ENCODE measurements at regions not wholly inside any gene's neighbourhood (a gene's known extent, or its start where the extent isn't known, plus 50 kb on each side); places are given as distances from the start of the nearest gene placed in this dataset.

DNA sequence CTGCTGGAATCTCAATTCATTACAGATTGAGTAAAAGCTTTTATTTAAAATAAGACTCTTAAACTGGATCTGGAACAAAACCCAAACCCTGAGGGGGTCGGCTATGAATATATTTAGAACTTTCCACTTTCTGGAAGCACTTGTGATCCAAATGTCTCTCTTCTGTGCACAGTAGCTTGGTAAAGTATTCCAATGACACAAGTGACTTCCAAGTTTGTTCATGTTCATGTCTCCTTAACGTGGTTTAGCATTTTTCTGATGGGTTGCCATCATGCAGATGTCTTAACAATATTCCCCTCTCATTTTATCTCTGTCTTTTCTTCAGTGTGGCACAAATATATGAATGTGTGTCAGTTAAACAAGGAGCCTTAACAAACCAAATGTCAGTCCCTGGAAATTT is 191.9 kb upstream of the SORCS1 start:
- TF ChIP-seq CTCF (conservative IDR thresholded peaks at IDR 0.05; ENCODE audit: control insufficient read depth, insufficient read depth, low read depth, low read length) = no peak
- H3K4me3 ChIP-seq (ENCODE audit: control insufficient read depth, low read depth, low read length) = no peak overlapping the region
- no peak for DNase-seq (ENCODE audit: low read depth)

DNA sequence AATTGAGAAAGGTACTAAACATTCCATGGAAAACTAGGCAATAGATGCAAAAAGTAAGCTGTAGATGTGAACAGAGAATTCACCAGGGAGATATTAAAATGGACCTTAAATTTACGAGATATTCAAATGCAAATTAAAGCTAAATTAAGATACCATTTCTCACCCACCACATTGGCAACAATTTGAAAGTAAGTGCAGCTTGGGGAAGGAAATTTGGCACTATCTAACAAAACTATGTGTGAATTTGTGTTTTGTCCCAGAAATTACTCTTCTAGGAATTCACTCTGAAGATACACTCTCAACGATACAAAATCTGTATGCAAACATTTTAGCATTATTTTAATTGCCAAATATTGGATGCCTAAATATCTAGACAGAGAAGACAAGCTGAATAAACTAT is 178.2 kb upstream of the SORCS1 start:
- no peak for TF ChIP-seq CTCF (conservative IDR thresholded peaks at IDR 0.05; ENCODE audit: control insufficient read depth, insufficient read depth, low read depth, low read length)
- no peak for DNase-seq (ENCODE audit: low read depth)
- H3K4me3 ChIP-seq (ENCODE audit: control insufficient read depth, low read depth, low read length) = no peak overlapping the region

- DNase-seq (ENCODE audit: low read depth) = no peak
- TF ChIP-seq CTCF (conservative IDR thresholded peaks at IDR 0.05; ENCODE audit: control insufficient read depth, insufficient read depth, low read depth, low read length) = no peak
- H3K4me3 ChIP-seq (ENCODE audit: control insufficient read depth, low read depth, low read length) = no peak overlapping the region
Measured at GRCh38 chr10:107341281-107341680, 176.8 kb upstream of the SORCS1 start.

DNA sequence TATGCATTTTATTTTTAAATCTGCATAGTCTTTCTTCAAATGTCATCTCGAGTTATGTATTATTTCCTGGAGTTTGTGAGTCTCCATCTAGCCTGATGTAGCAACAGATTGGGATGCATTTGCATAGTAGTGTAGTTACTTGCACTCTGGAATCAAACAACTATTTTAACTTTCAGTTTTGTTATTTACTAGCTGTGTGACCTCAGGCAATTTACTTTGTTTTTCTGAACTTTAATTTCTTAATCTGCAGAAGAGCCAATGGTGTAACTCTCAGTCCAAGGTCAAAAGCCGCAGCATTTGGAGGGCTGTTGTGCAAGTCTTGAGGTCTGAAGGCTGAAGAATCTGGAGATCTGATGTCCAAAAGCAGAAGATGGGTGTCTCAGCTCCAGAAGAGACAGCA is 175.8 kb upstream of the SORCS1 start:
- peak; percentile 1 for DNase-seq (ENCODE audit: low read depth)
- no peak for TF ChIP-seq CTCF (conservative IDR thresholded peaks at IDR 0.05; ENCODE audit: control insufficient read depth, insufficient read depth, low read depth, low read length)
- H3K4me3 ChIP-seq (ENCODE audit: control insufficient read depth, low read depth, low read length) = no peak overlapping the region

DNA sequence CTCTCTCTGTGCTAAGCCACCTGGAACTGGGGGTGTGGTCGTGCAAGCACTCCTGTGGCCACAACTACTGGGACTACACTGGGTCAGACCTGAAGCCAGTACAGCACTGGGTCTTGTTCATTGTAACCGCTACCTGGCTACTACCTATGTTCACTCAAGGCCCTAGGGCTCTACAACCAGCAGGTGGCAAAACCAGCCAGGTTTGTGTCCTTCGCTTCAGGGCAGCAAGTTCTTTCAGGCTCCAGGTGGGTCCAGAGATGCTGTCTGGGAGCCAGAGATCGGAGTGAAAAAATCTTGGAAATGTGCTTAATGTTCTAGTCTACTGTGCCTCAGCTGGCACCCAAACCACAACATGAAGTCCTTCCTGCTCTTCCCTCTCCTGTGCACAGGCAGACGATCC is 171.6 kb upstream of the SORCS1 start:
- no peak for DNase-seq (ENCODE audit: low read depth)
- no peak overlapping the region for H3K4me3 ChIP-seq (ENCODE audit: control insufficient read depth, low read depth, low read length)
- TF ChIP-seq CTCF (conservative IDR thresholded peaks at IDR 0.05; ENCODE audit: control insufficient read depth, insufficient read depth, low read depth, low read length) = no peak

DNA sequence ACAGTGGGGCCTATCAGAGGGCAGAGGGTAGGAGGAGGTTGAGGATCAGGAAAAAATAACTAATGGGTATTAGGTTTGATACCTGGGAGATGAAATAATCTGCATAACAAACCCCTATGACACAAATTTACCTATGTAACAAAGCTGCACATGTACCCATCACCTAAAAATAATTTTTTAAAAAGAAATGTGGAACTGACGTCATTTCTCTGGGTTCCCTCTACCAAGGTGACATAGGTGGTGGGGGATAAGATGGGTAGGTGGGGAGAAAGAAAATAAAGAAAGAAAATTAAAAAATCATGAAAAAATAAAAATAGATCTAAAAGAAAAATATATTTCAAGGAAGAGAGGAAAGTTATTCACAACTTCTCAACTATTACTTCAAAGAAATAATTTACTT is 153.1 kb upstream of the SORCS1 start:
- no peak for TF ChIP-seq CTCF (conservative IDR thresholded peaks at IDR 0.05; ENCODE audit: control insufficient read depth, insufficient read depth, low read depth, low read length)
- no peak overlapping the region for H3K4me3 ChIP-seq (ENCODE audit: control insufficient read depth, low read depth, low read length)
- DNase-seq (ENCODE audit: low read depth) = no peak

- no peak overlapping the region for H3K4me3 ChIP-seq (ENCODE audit: control insufficient read depth, low read depth, low read length)
- no peak for DNase-seq (ENCODE audit: low read depth)
- TF ChIP-seq CTCF (conservative IDR thresholded peaks at IDR 0.05; ENCODE audit: control insufficient read depth, insufficient read depth, low read depth, low read length) = no peak
Measured at GRCh38 chr10:107303203-107303602, 138.7 kb upstream of the SORCS1 start.

All from fibroblast of mammary gland (primary cell).